ENCODE measurements at regions not wholly inside any gene's neighbourhood (a gene's known extent, or its start where the extent isn't known, plus 50 kb on each side); places are given as distances from the start of the nearest gene placed in this dataset.

DNA sequence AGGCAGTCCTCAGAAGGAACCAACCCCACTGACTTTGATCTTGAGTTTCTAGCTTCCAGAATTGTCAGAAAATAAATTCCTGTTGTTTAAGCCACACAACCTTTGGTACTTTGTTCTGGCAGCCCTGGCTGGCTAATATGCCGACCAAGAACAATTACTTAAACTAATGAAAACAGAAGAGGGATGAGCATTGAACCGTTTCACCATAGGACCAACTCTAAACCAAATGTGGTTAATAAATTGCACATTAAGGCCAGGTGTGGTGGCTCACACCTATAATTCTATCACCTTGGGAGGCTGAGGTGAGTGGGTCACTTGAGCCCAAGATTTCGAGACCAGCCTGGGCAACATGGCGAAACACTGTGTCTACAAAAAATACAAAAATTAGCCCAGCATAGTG, 160.9 kb upstream of the RAI14 start:
- H3K27me3 ChIP-seq (ENCODE audit: control insufficient read depth, insufficient read depth, low read length): no peaks in the 10 kb centered on the region
- H3K36me3 ChIP-seq (ENCODE audit: control insufficient read depth, insufficient read depth, low read length): no peaks in the 10 kb centered on the region
- no peak overlapping the region for H3K4me3 ChIP-seq (ENCODE audit: low read length)
- peaks cover 13% of the 10 kb centered on the region for H3K4me1 ChIP-seq (ENCODE audit: control insufficient read depth, insufficient read depth, low read length)
- WGBS (ENCODE audit: insufficient coverage, low lambda C conversion rate): no CpG with 5 or more reads among the region's 4 CpGs
- no peak overlapping the region for H3K27ac ChIP-seq (ENCODE audit: low read length)
- no peaks in the 10 kb centered on the region for H3K9me3 ChIP-seq (ENCODE audit: control insufficient read depth, low read depth, low read length)
- DNase-seq: no peak

GRCh38 chr5:34496260-34496691, 159.9 kb upstream of the RAI14 start:
- no peak for DNase-seq
- no peaks in the 10 kb centered on the region for H3K27me3 ChIP-seq (ENCODE audit: control insufficient read depth, insufficient read depth, low read length)
- H3K4me1 ChIP-seq (ENCODE audit: control insufficient read depth, insufficient read depth, low read length): peaks cover 13% of the 10 kb centered on the region
- H3K36me3 ChIP-seq (ENCODE audit: control insufficient read depth, insufficient read depth, low read length): no peaks in the 10 kb centered on the region
- no peak overlapping the region for H3K27ac ChIP-seq (ENCODE audit: low read length)
- H3K4me3 ChIP-seq (ENCODE audit: low read length): no peak overlapping the region
- no peaks in the 10 kb centered on the region for H3K9me3 ChIP-seq (ENCODE audit: control insufficient read depth, low read depth, low read length)
- WGBS (ENCODE audit: insufficient coverage, low lambda C conversion rate): 88% methylated on average over 4 of the region's 13 CpGs

- no peak for DNase-seq
- no peak overlapping the region for H3K4me3 ChIP-seq (ENCODE audit: low read length)
- WGBS (ENCODE audit: insufficient coverage, low lambda C conversion rate): no CpG with 5 or more reads among the region's 10 CpGs
Measured at GRCh38 chr5:34496701-34497469, 159.2 kb upstream of the RAI14 start.

GRCh38 chr5:34497470-34497808, 158.7 kb upstream of the RAI14 start:
- no peak for DNase-seq
- Histone ChIP-seq H3K36me3 (ENCODE audit: control insufficient read depth, insufficient read depth, low read length) (no peaks in the 10 kb centered on the region), H3K27ac (ENCODE audit: low read length) (no peak overlapping the region), H3K27me3 (ENCODE audit: control insufficient read depth, insufficient read depth, low read length) (no peaks in the 10 kb centered on the region), H3K4me1 (ENCODE audit: control insufficient read depth, insufficient read depth, low read length) (peaks cover 13% of the 10 kb centered on the region), H3K4me3 (ENCODE audit: low read length) (no peak overlapping the region), H3K9me3 (ENCODE audit: control insufficient read depth, low read depth, low read length) (no peaks in the 10 kb centered on the region)
- no CpG with 5 or more reads among the region's 3 CpGs for WGBS (ENCODE audit: insufficient coverage, low lambda C conversion rate)

More at GRCh38 chr5:34496701-34497469, 159.2 kb upstream of the RAI14 start:
- H3K4me1 ChIP-seq (ENCODE audit: control insufficient read depth, insufficient read depth, low read length): peaks cover 13% of the 10 kb centered on the region
- no peaks in the 10 kb centered on the region for H3K9me3 ChIP-seq (ENCODE audit: control insufficient read depth, low read depth, low read length)
- H3K27ac ChIP-seq (ENCODE audit: low read length): no peak overlapping the region
- no peaks in the 10 kb centered on the region for H3K36me3 ChIP-seq (ENCODE audit: control insufficient read depth, insufficient read depth, low read length)
- no peaks in the 10 kb centered on the region for H3K27me3 ChIP-seq (ENCODE audit: control insufficient read depth, insufficient read depth, low read length)

- Histone ChIP-seq H3K27ac (ENCODE audit: low read length) (no peak overlapping the region), H3K36me3 (ENCODE audit: control insufficient read depth, insufficient read depth, low read length) (no peaks in the 10 kb centered on the region), H3K4me3 (ENCODE audit: low read length) (no peak overlapping the region), H3K27me3 (ENCODE audit: control insufficient read depth, insufficient read depth, low read length) (no peaks in the 10 kb centered on the region), H3K4me1 (ENCODE audit: control insufficient read depth, insufficient read depth, low read length) (peaks cover 13% of the 10 kb centered on the region), H3K9me3 (ENCODE audit: control insufficient read depth, low read depth, low read length) (no peaks in the 10 kb centered on the region)
- DNase-seq: peak in 1 of 2 donors; percentile 40
- WGBS (ENCODE audit: insufficient coverage, low lambda C conversion rate): no CpG with 5 or more reads among the region's 4 CpGs
Measured at GRCh38 chr5:34498572-34498971, 157.6 kb upstream of the RAI14 start.

DNA sequence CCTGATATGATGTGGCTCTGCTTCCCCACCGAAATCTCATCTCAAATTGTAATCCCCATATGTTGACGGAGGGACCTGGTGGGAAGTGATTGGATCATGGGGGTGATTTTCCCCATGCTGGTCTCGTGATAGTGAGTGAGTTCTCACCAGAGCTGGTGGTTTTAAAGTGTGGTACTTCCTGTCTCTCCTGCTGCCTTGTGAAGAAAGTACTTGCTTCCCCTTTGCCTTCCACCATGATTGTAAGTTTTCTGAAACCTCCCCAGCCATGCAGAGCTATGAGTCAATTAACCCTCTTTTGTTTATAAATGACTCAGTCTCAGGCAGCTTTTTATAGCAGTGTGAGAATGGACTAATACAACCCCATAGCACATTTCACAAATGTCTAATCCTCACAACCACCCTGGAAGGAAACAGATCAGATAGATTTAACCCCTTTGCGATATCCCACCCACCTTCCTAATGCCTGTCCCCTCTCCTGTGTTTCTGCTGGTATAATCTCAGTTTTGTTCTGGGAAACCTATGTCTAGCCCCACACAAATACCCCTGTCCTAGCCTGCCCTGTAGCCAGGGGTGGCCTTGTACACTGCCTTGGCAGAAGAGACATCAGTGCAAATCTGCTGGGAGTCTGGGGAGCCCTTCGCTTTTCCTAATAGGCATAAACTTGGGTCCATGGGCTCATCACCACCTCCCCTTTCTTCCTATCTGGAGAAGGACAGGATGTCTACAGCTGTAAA, 157.0 kb upstream of the RAI14 start:
- peaks cover 13% of the 10 kb centered on the region for H3K4me1 ChIP-seq (ENCODE audit: control insufficient read depth, insufficient read depth, low read length)
- DNase-seq: peak in 1 of 2 donors; percentile 23
- no peaks in the 10 kb centered on the region for H3K36me3 ChIP-seq (ENCODE audit: control insufficient read depth, insufficient read depth, low read length)
- H3K27me3 ChIP-seq (ENCODE audit: control insufficient read depth, insufficient read depth, low read length): no peaks in the 10 kb centered on the region
- H3K27ac ChIP-seq (ENCODE audit: low read length): no peak overlapping the region
- H3K4me3 ChIP-seq (ENCODE audit: low read length): no peak overlapping the region
- 100% methylated on average over 1 of the region's 5 CpGs for WGBS (ENCODE audit: insufficient coverage, low lambda C conversion rate)
- no peaks in the 10 kb centered on the region for H3K9me3 ChIP-seq (ENCODE audit: control insufficient read depth, low read depth, low read length)

DNA sequence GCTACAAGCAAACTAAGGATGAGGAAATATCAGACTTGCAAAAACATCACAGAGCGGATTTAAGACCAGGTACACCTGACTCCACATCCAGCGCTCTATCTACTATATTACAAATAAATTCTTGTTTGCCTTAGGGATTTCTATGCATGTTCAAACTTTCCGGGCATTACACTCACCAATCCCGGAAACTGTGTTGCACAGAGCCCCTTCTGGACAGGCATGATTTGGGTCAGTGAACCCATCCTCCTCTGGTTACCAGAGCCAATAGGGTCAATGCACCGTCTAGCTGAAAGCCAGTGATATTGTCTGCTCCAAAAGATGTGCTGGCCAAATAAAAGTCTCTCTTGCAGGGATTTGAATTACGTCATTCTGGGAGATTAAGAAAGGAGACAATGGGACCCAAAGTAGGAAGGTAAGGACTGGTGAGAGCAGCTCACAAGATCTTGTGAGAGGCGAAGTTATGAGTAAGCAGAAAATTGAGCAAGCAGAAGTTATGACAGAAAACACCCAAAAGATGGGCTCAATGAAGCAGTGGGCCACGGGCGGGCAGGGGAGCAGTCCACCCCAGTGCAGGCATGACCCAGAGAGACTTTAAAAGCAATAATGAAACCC, 155.8 kb upstream of the RAI14 start:
- no peak for DNase-seq

DNA sequence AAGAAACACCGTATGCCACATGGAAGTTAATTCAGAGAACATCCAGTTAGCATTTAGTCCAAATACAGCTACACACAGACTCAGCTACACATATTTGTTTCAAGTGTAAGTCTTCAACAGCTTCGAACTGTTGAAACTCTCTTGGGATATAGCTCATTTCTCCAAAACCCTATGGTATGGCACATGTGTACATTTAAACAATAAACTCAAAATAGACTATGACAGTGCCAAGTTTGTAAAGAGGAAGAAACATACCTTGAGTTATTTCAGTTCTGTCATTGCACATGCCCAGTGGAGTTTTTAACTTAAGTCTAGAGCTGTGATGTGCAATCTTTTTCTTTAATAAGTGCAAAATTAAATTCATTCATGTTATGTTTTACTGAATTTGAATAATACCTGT, 155.1 kb upstream of the RAI14 start:
- no peaks in the 10 kb centered on the region for H3K27me3 ChIP-seq (ENCODE audit: control insufficient read depth, insufficient read depth, low read length)
- no peaks in the 10 kb centered on the region for H3K9me3 ChIP-seq (ENCODE audit: control insufficient read depth, low read depth, low read length)
- no peak overlapping the region for H3K4me3 ChIP-seq (ENCODE audit: low read length)
- DNase-seq: no peak
- no peaks in the 10 kb centered on the region for H3K36me3 ChIP-seq (ENCODE audit: control insufficient read depth, insufficient read depth, low read length)
- no CpG with 5 or more reads among the region's 2 CpGs for WGBS (ENCODE audit: insufficient coverage, low lambda C conversion rate)
- H3K27ac ChIP-seq (ENCODE audit: low read length): no peak overlapping the region
- peaks cover 13% of the 10 kb centered on the region for H3K4me1 ChIP-seq (ENCODE audit: control insufficient read depth, insufficient read depth, low read length)

More for the DNA sequence above, 155.8 kb upstream of the RAI14 start:
- WGBS (ENCODE audit: insufficient coverage, low lambda C conversion rate): 100% methylated on average over 2 of the region's 9 CpGs
- Histone ChIP-seq H3K9me3 (ENCODE audit: control insufficient read depth, low read depth, low read length) (no peaks in the 10 kb centered on the region), H3K4me1 (ENCODE audit: control insufficient read depth, insufficient read depth, low read length) (peaks cover 13% of the 10 kb centered on the region), H3K4me3 (ENCODE audit: low read length) (no peak overlapping the region), H3K36me3 (ENCODE audit: control insufficient read depth, insufficient read depth, low read length) (no peaks in the 10 kb centered on the region), H3K27me3 (ENCODE audit: control insufficient read depth, insufficient read depth, low read length) (no peaks in the 10 kb centered on the region), H3K27ac (ENCODE audit: low read length) (no peak overlapping the region)

DNA sequence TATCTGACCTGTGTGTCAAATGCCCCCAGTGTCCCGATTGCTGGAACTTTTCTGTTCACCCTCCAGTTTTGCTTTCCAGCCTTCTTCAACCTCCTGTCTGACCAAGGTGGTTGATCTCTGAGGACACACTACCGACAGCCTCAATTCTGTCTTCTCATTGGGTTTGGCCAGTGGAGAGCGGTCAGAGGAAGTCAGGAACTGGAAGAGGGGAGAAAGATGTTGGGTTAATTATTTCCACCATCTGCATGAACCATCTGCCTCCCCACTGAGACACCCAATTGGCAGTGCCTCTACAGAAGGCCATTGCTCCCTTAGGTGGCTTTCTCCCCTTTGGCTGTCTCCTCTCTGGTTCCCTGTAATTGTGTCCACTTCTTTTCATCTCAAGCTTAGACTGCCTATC, 154.3 kb upstream of the RAI14 start:
- Histone ChIP-seq H3K27me3 (ENCODE audit: control insufficient read depth, insufficient read depth, low read length) (no peaks in the 10 kb centered on the region), H3K4me3 (ENCODE audit: low read length) (no peak overlapping the region), H3K4me1 (ENCODE audit: control insufficient read depth, insufficient read depth, low read length) (peaks cover 13% of the 10 kb centered on the region), H3K27ac (ENCODE audit: low read length) (no peak overlapping the region), H3K9me3 (ENCODE audit: control insufficient read depth, low read depth, low read length) (no peaks in the 10 kb centered on the region), H3K36me3 (ENCODE audit: control insufficient read depth, insufficient read depth, low read length) (no peaks in the 10 kb centered on the region)
- no peak for DNase-seq
- 100% methylated on average over 1 of the region's 3 CpGs for WGBS (ENCODE audit: insufficient coverage, low lambda C conversion rate)

- H3K4me3 ChIP-seq (ENCODE audit: low read length): no peak overlapping the region
- peaks cover 13% of the 10 kb centered on the region for H3K4me1 ChIP-seq (ENCODE audit: control insufficient read depth, insufficient read depth, low read length)
- H3K9me3 ChIP-seq (ENCODE audit: control insufficient read depth, low read depth, low read length): no peaks in the 10 kb centered on the region
- no peaks in the 10 kb centered on the region for H3K36me3 ChIP-seq (ENCODE audit: control insufficient read depth, insufficient read depth, low read length)
- DNase-seq: no peak
- no peaks in the 10 kb centered on the region for H3K27me3 ChIP-seq (ENCODE audit: control insufficient read depth, insufficient read depth, low read length)
- WGBS (ENCODE audit: insufficient coverage, low lambda C conversion rate): no CpG with 5 or more reads among the region's 7 CpGs
- no peak overlapping the region for H3K27ac ChIP-seq (ENCODE audit: low read length)
Measured at GRCh38 chr5:34502581-34502980, 153.5 kb upstream of the RAI14 start.
